Lower leg skin (tissue), 3 donors: ENCODE measurements at regions not wholly inside any gene's neighbourhood (a gene's known extent, or its start where the extent isn't known, plus 50 kb on each side); places are given as distances from the start of the nearest gene placed in this dataset.

Source experiments
- CTCF ChIP-seq, 3 donors: fragments of 450-650 bp; IDR thresholded peaks; one replicate each; pipeline ENCODE4 v1.5.1; 2016; ENCODE audit warnings: antibody characterized with exemption in 3 of 3, mild to moderate bottlenecking in 3 of 3, moderate library complexity in 2 of 3
- POLR2A ChIP-seq, 2 donors: fragments of 450-650 bp; IDR thresholded peaks; one replicate each; pipeline ENCODE4 v1.6.1; 2016 to 2017; ENCODE audit warnings: antibody characterized with exemption in 2 of 2, mild to moderate bottlenecking in 1 of 2, moderate library complexity in 1 of 2

- TF ChIP-seq CTCF (IDR thresholded peaks at IDR 0.05) (no peak), POLR2A (IDR thresholded peaks at IDR 0.05) (no peak)
These were observed 187.1 kb upstream of the OSR1 start for GRCh38 chr2:19545507-19545906.
